GM18909 (cell line): ENCODE measurements at regions not wholly inside any gene's neighbourhood (a gene's known extent, or its start where the extent isn't known, plus 50 kb on each side); places are given as distances from the start of the nearest gene placed in this dataset.
"Not testable (repeated sequence)": the region's sequence is repeated elsewhere in the genome, so short reads cannot be mapped to it uniquely, and the experiment has no call there.

Experiments
- ATAC-seq: cut with Tn5 transposase; IDR thresholded peaks from one replicate; pipeline ENCODE4 v1.9.1; 2021; ENCODE audit warnings: mild to moderate bottlenecking; ENCODE audit not compliant: unreplicated experiment, poor library complexity

GRCh38 chr2:150690261-150690660 lies 202.8 kb upstream of the RND3 start:
- ATAC-seq: no peak

- no peak for ATAC-seq
These were observed 202.1 kb upstream of the RND3 start for GRCh38 chr2:150689590-150689989.

GRCh38 chr2:150688016-150688415 lies 200.5 kb upstream of the RND3 start:
- ATAC-seq: no peak

GRCh38 chr2:150686391-150686790 lies 198.9 kb upstream of the RND3 start:
- no peak for ATAC-seq

- ATAC-seq: no peak
These were observed 193.8 kb upstream of the RND3 start for GRCh38 chr2:150681120-150681804.

GRCh38 chr2:150679456-150680120 lies 192.1 kb upstream of the RND3 start:
- ATAC-seq: no peak

GRCh38 chr2:150677551-150677950 lies 190.1 kb upstream of the RND3 start:
- no peak for ATAC-seq

- no peak for ATAC-seq
These were observed 189.4 kb upstream of the RND3 start for GRCh38 chr2:150676747-150677383.

GRCh38 chr2:150675807-150676206 lies 188.3 kb upstream of the RND3 start:
- ATAC-seq: no peak

- no peak for ATAC-seq
These were observed 186.8 kb upstream of the RND3 start for GRCh38 chr2:150674283-150674682.

GRCh38 chr2:150672311-150672710 lies 184.8 kb upstream of the RND3 start:
- no peak for ATAC-seq

- no peak for ATAC-seq
These were observed 182.0 kb upstream of the RND3 start for GRCh38 chr2:150669492-150669891.

GRCh38 chr2:150667039-150667438 lies 179.6 kb upstream of the RND3 start:
- ATAC-seq: not testable (repeated sequence)

GRCh38 chr2:150663143-150663542 lies 175.7 kb upstream of the RND3 start:
- no peak for ATAC-seq

- ATAC-seq: no peak
These were observed 168.5 kb upstream of the RND3 start for GRCh38 chr2:150656002-150656401.

GRCh38 chr2:150653351-150653750 lies 165.9 kb upstream of the RND3 start:
- no peak for ATAC-seq

- ATAC-seq: no peak
These were observed 160.5 kb upstream of the RND3 start for GRCh38 chr2:150647943-150648342.

GRCh38 chr2:150646746-150647145 lies 159.3 kb upstream of the RND3 start:
- no peak for ATAC-seq

- ATAC-seq: no peak
These were observed 157.0 kb upstream of the RND3 start for GRCh38 chr2:150644298-150645067.

- no peak for ATAC-seq
These were observed 155.8 kb upstream of the RND3 start for GRCh38 chr2:150643114-150643725.
